ENCODE measurements at regions not wholly inside any gene's neighbourhood (a gene's known extent, or its start where the extent isn't known, plus 50 kb on each side); places are given as distances from the start of the nearest gene placed in this dataset.

DNA sequence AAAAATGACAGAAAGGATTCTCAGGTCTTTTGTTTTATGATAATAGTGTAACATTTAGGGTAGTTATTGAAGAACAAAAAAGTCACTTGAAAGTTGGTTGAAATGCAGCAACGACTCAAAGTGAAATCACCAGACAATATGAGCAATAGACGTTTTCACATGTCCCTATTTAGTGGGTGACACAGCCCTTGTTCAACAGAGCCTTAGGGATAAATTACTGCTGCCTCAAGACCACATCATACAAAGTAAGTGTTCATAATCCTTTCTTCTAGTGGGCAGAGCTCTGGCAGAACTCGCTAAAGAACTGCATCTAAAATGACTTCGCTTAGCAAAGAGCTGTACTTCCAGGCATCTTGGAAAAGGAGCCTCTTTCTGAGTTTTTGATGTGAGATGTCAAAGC lies 128.5 kb upstream of the LMNTD1 start:
- Histone ChIP-seq H3T11ph (ENCODE audit: low read length) (no peak overlapping the region), H3K9ac (ENCODE audit: extremely low read depth, insufficient read length, low read length) (no peak overlapping the region), H3K23me2 (ENCODE audit: insufficient read length, low read depth, low read length, poor library complexity, severe bottlenecking) (no peaks in the 10 kb centered on the region), H2AK5ac (ENCODE audit: insufficient read length, low read length) (no peak overlapping the region), H2BK20ac (ENCODE audit: low read depth, low read length, poor library complexity, severe bottlenecking) (no peak overlapping the region), H3K27me3 (ENCODE audit: insufficient read depth, low read length) (no peaks in the 10 kb centered on the region; the same call in 1 of the 2 replicates), H2BK5ac (ENCODE audit: insufficient read length, low read length) (no peak overlapping the region), H2BK120ac (ENCODE audit: low read depth, low read length, poor library complexity, severe bottlenecking) (no peak overlapping the region), H3K23ac (ENCODE audit: insufficient read length, low read depth, low read length) (no peak overlapping the region), H3K79me1 (ENCODE audit: insufficient read depth, low read depth, low read length, poor library complexity, severe bottlenecking) (no peaks in the 10 kb centered on the region), H2AFZ (ENCODE audit: low read length) (no peak overlapping the region), H3K14ac (ENCODE audit: insufficient read depth, low read length) (no peak overlapping the region), H4K20me1 (ENCODE audit: control insufficient read depth, insufficient read depth, insufficient read length) (no peaks in the 10 kb centered on the region), H3K27ac (ENCODE audit: insufficient read length, low read depth, low read length) (no peak overlapping the region), H3K79me2 (ENCODE audit: insufficient read depth, low read length) (no peaks in the 10 kb centered on the region), H2BK15ac (ENCODE audit: low read depth, low read length) (no peak overlapping the region), H3K18ac (ENCODE audit: insufficient read length, low read depth, low read length) (no peak overlapping the region), H4K91ac (ENCODE audit: insufficient read length, low read depth, low read length) (no peak overlapping the region), H3K56ac (ENCODE audit: insufficient read length, low read depth, low read length) (no peak overlapping the region), H4K8ac (replicated peaks; ENCODE audit: insufficient read length, low read depth, low read length) (no peak overlapping the region), H3K9me3 (ENCODE audit: control insufficient read depth, low read depth, low read length) (no peaks in the 10 kb centered on the region), H3K4me1 (ENCODE audit: insufficient read depth, low read length) (no peaks in the 10 kb centered on the region; the same call in 1 of the 2 replicates), H3K4me2 (ENCODE audit: insufficient read depth, insufficient read length, low read length) (no peak overlapping the region), H4K5ac (ENCODE audit: insufficient read length, low read depth, low read length) (no peak overlapping the region), H3K4ac (ENCODE audit: low read depth, low read length) (no peak overlapping the region), H2BK12ac (ENCODE audit: insufficient read length, low read depth, low read length) (no peak overlapping the region)
- no CpG with 5 or more reads among the region's 4 CpGs for WGBS (ENCODE audit: extremely low coverage, insufficient read length, low lambda C conversion rate)
- no peak for DNase-seq
- Mint-ChIP-seq H3K9me3 (no peaks in the 10 kb centered on the region), H3K27ac (no peak overlapping the region), H3K4me1 (peaks cover 11 to 13% of the 10 kb centered on the region in 2 experiments), H3K27me3 (ENCODE audit: low read depth) (no peaks in the 10 kb centered on the region), H3K36me3 (ENCODE audit: insufficient read depth in 1 of 3, low read depth in 3 of 3) (no peaks in the 10 kb centered on the region), H3K4me3 (no peak overlapping the region)
- TF ChIP-seq, protein P1, sequence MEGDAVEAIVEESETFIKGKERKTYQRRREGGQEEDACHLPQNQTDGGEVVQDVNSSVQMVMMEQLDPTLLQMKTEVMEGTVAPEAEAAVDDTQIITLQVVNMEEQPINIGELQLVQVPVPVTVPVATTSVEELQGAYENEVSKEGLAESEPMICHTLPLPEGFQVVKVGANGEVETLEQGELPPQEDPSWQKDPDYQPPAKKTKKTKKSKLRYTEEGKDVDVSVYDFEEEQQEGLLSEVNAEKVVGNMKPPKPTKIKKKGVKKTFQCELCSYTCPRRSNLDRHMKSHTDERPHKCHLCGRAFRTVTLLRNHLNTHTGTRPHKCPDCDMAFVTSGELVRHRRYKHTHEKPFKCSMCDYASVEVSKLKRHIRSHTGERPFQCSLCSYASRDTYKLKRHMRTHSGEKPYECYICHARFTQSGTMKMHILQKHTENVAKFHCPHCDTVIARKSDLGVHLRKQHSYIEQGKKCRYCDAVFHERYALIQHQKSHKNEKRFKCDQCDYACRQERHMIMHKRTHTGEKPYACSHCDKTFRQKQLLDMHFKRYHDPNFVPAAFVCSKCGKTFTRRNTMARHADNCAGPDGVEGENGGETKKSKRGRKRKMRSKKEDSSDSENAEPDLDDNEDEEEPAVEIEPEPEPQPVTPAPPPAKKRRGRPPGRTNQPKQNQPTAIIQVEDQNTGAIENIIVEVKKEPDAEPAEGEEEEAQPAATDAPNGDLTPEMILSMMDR (conservative IDR thresholded peaks at IDR 0.05), result no peak
